NCI-H2227 treated with DMSO at 0.1 percent for 48 hours (cell line): ENCODE measurements at regions not wholly inside any gene's neighbourhood (a gene's known extent, or its start where the extent isn't known, plus 50 kb on each side); places are given as distances from the start of the nearest gene placed in this dataset.
"Not testable (repeated sequence)": the region's sequence is repeated elsewhere in the genome, so short reads cannot be mapped to it uniquely, and the experiment has no call there.

ENCODE experiments used
- DNase-seq: peaks from one replicate; lab custom pipeline; 2025; lab: John Stamatoyannopoulos, UW

GRCh38 chrX:140342410-140342809, 162.5 kb downstream of the SOX3 start:
- no peak for DNase-seq

GRCh38 chrX:140337263-140337662, 167.6 kb downstream of the SOX3 start:
- DNase-seq: no peak

GRCh38 chrX:140318296-140318695, 186.6 kb downstream of the SOX3 start:
- no peak for DNase-seq

GRCh38 chrX:140317462-140317861, 187.4 kb downstream of the SOX3 start:
- no peak for DNase-seq

GRCh38 chrX:140298960-140299825, 205.7 kb downstream of the SOX3 start:
- no peak for DNase-seq

- DNase-seq: no peak
These were observed 207.6 kb downstream of the SOX3 start for GRCh38 chrX:140297273-140297672.

- no peak for DNase-seq
These were observed 211.9 kb downstream of the SOX3 start for GRCh38 chrX:140292961-140293360.

- no peak for DNase-seq
These were observed 212.7 kb downstream of the SOX3 start for GRCh38 chrX:140292188-140292587.

- no peak for DNase-seq
These were observed 229.9 kb downstream of the SOX3 start for GRCh38 chrX:140274811-140275525.

- no peak for DNase-seq
These were observed 230.9 kb downstream of the SOX3 start for GRCh38 chrX:140273921-140274320.

GRCh38 chrX:140250391-140250790, 254.5 kb downstream of the SOX3 start:
- no peak for DNase-seq

- DNase-seq: no peak
These were observed 255.8 kb downstream of the SOX3 start for GRCh38 chrX:140249088-140249487.

- DNase-seq: no peak
These were observed 263.9 kb upstream of the CXorf66 start for GRCh38 chrX:140229191-140229590.

GRCh38 chrX:140226037-140226436, 260.7 kb upstream of the CXorf66 start:
- DNase-seq: not testable (repeated sequence)

- DNase-seq: not testable (repeated sequence)
These were observed 250.6 kb upstream of the CXorf66 start for GRCh38 chrX:140215894-140216293.

- DNase-seq: not testable (repeated sequence)
These were observed 249.2 kb upstream of the CXorf66 start for GRCh38 chrX:140214518-140214917.

GRCh38 chrX:140206657-140207056, 241.3 kb upstream of the CXorf66 start:
- no peak for DNase-seq

GRCh38 chrX:140190441-140191108, 225.3 kb upstream of the CXorf66 start:
- DNase-seq: no peak

GRCh38 chrX:140180585-140180984, 215.3 kb upstream of the CXorf66 start:
- no peak for DNase-seq

GRCh38 chrX:140177821-140178220, 212.5 kb upstream of the CXorf66 start:
- DNase-seq: no peak

- DNase-seq: no peak
These were observed 207.1 kb upstream of the CXorf66 start for GRCh38 chrX:140172401-140172800.

GRCh38 chrX:140167551-140167950, 202.2 kb upstream of the CXorf66 start:
- no peak for DNase-seq

GRCh38 chrX:140165849-140166248, 200.5 kb upstream of the CXorf66 start:
- DNase-seq: no peak
